ENCODE measurements at regions not wholly inside any gene's neighbourhood (a gene's known extent, or its start where the extent isn't known, plus 50 kb on each side); places are given as distances from the start of the nearest gene placed in this dataset.

DNA sequence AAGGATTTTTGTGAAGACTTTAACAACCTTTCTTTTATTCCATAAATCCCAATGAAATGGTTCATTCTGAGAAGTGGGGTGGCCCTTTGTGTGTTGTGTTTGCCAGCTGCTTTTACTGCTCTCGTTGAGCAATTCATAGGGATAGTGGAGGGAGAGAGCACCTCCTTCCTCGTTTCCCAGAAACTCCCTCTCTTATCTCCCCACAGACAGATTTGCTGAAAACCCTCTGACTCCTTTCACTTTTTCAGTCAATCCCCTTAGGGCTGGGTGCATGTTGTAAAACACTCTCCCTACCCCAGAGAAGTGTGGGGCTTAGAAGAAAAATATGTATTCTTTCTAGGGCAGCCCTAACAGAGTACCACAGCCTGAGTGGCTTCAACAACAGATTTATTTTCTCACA is 557.2 kb upstream of the RGMA start:
- no peak for DNase-seq (ENCODE audit: low read depth)

DNA sequence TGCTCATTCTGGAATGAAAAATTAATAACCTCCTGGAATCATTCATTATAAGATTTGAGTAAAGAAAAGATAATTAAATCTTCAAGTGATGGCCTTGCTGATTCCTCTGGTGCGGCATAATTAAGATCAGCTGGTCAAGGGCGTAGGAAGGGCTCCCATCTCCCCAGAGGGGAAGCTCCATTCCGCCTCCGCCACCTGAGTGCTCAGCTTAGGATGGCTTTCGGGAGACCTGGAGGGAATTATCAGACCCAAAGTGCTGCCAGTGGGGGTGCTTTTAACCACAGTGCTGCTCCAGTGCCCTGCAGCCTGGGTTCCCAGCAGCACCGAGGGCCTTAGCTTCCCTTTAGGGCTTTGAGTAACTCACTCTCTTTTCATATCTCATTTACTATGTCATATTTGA is 556.6 kb upstream of the RGMA start:
- DNase-seq (ENCODE audit: low read depth) = no peak

DNA sequence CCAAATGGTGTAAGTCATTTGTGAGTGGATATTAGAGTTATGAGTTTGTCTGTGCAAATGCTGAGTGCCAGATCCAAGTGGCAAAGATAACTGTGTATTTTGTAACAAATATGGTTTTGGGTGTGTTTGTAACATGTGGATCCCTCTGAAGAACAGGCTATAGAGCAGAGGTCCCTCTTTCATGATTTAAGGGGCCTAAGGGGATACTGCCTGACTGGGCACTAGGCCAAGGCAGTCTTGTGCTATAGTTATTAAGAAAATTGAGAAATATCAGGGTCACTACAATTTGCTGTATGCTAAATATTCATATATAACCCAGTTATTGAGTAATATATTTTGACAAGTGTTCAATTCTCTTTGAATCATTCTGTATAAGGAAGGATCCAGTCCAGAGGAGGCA is 555.6 kb upstream of the RGMA start:
- no peak for DNase-seq (ENCODE audit: low read depth)

DNA sequence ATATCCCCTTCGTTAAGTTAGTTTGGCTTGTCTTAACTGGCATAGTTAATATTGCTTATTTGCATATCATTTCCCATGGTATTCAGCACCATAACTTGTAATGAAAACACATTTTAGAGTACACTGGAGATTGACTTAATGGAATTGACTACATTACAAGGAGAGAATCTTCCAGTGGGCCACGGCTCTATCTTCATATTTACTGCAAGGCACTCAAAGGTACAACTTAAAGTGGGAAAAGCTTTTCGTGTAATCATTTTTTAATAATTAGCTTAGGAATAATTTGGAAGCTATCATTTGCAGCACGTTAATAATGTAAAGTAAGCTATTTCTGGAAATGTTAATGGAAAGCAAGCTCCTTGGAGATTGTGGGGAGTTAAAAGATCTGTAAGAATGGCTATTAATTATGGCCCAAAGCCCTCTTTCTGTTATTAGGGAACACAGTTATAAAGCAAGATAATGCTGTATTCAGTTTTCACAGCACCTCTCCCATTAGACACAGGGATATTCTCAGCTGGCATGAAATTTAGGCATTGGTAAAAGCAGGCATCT is 551.5 kb upstream of the RGMA start:
- no peak for DNase-seq (ENCODE audit: low read depth)

DNA sequence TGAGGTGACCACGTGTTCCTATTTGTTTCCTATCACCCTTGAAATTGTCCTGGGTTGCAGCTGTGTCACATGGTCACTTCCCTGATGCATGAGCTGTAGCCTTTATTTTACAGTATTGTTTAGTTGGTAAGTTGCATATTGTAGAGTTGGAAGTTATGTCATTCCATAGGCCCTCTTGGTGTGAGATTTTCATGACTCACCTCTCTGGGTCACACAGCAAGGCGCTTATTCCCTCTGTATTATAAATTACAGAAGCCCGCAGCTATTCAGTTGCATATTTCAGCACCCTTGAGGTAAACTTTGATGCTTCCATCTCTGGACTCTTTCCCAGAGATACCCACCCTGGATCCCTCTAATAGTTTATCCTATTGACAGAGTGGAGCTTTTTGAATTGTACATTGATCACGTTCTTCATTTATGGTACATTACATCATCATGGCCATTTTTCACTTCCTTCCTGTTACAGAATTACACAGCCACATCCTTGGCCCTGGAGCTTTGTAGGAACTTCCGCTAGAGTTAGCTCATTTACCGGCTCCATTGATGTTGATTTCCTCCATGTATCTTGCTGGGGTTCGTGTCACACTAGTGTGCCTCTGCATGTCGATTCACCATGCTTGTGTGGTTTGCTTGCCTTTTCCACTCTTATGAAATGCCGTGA is 543.1 kb upstream of the RGMA start:
- DNase-seq (ENCODE audit: low read depth) = no peak

DNA sequence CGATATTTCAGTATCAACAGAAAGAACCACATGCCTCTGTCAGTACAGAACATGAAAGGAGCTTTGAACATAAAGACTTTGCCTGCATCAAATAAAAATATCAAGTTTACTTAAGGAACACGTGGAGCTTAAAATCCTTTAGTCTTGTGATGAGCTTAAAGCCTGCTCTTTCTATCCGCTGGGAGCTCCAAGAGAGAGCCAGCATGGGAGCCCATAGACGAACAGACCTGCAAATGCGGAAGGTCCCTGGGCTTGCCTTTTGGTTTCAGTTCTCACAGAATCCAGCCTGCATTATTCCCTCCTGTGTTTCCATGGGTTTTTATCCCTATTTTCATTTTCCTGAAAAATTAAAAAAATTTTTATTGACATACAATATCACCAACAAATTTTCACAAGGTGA is 530.6 kb upstream of the RGMA start:
- DNase-seq (ENCODE audit: low read depth) = no peak

DNA sequence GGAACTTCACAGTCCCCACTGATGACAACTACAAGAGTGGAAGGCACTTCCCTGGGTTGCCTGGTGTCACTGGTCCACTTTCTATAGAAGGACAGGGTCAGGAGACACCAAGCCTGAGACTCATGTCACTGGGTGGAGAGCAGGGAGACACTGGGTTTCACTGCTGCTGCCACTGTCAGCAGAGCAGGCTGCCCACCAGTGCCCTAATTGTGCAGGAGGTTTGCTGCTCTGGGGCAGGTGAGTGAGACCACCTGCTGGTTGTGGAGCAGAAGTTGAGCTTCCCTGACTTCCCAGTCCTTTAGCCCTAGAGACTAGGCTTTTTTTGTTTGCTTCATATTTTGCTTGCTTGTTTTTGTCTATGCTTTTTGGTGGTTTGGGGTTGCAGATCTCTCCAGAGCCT is 528.4 kb upstream of the RGMA start:
- DNase-seq (ENCODE audit: low read depth) = no peak

DNA sequence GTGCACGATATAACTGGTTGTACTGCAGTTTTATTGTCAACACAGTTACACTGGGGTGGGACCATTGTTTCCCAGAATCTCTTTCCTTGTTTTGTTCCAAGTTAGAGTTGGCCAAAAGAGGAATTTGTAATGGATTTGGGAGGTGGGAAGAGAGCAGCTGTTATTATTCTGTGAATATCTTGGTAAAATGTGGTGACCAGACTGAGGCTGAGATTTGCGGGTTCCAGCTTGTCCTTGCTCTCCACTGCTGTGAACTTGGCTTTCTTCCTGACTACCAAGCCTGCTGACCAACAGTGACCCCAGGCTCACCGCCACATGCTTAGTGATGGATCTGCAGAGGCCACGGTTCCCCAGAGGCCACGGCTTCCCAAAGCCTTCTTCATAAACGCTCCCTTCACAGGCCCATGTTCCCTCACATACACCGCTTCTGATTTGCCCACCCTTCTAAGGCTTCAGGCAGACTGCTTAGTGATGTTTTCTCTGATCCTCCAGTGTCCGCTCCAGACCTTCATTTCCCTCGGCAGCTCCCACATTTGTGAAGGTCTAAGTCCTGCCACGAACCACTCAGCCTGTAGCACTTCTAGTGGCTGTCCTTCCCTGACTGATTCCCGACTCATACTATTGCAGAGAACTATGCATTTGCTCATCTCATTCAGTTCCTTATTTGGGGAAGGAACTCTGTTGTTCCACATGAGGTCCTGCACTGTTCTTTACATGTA is 525.5 kb upstream of the RGMA start:
- no peak for DNase-seq (ENCODE audit: low read depth)

DNA sequence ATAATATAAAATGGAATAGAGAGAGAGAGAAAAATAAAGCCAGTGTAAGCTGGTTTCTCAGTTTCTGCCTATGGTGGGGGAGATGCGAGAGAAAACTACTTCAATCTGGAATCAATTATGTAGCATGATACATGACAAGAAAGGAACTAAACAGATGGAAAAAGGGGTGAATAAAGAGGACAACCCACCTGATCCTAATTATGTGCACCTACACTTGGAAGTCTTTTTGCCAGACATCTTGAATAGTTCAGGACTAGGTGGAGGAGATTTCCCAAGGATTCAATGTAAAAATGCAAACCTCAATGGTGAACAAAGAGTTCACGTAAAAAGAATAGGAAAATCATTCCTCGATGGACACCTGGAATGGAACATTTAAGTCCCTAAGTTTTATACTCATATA is 524.4 kb upstream of the RGMA start:
- no peak for DNase-seq (ENCODE audit: low read depth)

DNA sequence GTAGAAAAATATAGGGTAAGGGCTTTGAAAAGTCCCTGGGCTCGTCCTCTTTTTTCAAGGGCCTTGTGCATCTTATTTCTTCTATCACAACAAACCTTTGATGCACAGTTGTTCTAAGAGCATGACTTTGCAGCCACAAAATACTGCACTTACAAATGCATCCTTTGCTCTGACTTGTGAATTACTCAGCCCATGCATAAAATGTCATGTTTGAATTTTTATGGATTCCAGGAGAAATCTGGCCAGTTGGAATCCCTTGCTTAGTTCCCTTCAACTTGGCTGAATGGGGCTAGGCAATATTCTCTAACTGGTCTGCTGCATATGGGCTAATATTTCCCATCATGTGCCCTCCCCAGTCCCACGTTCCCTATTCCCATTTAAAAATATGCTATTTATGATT is 523.9 kb upstream of the RGMA start:
- DNase-seq (ENCODE audit: low read depth) = no peak

DNA sequence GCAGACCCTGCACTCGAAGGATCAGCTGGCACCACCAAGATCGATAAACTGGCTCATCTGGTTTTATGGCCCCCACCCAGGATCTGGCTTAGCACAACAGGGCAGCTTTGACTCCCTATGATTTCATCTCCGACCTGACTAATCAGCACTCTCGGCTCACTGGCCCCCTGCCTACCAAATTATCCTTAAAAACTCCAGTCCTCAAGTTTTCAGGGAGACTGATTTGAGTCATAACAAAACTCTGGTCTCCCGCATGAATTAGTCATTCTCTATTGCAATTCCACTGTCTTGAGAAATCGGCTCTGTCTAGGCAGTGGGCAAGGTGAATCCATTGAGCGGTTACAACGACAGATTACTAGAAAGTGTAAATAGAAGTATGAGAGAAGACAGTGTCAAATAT is 521.9 kb upstream of the RGMA start:
- DNase-seq (ENCODE audit: low read depth) = no peak

DNA sequence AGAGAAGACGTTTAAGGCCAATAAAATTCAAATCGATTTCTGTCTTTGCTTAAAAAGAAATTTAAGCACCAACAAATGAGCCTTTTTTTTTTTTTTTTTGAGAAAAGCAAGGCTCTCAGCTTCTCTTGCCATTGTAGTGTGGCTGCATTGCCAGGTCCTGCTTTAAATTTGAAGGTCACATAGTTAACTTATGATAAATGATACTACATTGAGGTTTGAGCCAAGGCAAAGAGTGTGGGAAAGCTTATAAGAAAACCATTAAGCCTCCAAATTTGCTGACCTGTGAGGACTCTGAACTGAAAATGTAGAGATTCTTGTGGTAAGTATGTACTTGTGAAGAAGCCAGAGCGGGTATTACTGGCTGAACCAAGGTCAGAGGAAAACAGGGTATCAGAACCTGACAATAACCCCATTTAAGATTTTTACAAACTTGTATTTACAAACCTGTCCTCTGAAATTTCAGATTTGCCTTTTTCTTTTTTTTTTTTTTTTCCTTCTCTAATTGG is 519.7 kb upstream of the RGMA start:
- DNase-seq (ENCODE audit: low read depth) = no peak

DNA sequence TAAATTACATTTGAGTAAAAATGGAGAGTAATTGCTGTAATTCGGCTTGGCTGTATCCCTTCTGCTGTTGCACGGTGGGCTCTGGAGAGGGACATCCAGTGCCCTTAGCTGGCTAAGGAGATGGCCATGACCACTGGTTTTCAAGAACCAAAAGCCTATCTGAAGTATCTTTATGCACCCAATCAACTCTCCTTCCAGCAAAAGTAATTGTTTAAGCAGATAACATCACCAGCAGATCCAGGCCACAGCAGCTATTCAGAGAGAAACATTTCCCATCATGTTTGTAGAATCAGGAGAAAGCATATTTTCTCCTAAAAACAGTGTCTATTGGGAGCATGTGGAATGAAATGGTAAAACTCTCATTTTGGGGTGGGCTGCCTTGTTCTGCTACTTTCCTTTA is 514.5 kb upstream of the RGMA start:
- no peak for DNase-seq (ENCODE audit: low read depth)

DNA sequence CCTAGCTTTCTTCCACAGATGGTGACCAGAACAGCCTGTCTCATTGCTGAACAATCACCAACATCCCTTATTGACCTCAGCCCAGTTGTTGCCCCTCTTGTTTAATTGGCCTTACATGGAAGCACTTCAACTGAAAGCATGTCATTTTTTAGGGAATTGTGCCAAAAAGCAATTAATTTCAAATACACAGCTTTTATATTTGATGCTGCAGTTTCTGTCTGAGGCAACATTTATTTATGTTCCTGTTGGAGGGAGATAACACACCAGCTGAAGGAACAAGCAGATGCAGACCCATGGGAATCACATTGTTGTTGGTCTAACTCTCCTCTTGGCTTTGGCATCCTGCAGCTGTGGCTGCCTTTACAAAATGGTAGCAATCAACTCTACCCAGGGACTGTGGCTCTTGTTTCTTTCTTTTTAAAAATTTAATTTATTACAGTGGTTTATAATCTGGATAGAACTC is 498.1 kb upstream of the RGMA start:
- no peak for DNase-seq (ENCODE audit: low read depth)

DNA sequence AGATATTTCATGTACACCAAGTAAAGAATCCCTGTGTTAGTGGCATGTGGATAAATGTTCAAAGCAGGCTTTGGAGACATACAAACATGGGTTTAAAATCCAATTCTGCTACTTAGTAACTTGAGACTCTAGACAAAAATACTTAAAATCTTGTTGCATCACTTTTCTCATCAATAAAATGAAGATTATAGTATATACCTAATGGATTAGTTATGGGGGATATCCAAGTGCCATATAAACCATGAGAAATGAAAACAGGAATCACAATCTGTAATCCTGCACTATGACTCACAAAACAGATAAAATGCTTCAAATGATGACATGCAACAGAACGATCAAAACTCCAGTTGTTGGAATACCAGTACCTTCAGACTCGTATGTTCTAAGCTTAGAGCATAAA is 496.0 kb upstream of the RGMA start:
- DNase-seq (ENCODE audit: low read depth) = no peak

DNA sequence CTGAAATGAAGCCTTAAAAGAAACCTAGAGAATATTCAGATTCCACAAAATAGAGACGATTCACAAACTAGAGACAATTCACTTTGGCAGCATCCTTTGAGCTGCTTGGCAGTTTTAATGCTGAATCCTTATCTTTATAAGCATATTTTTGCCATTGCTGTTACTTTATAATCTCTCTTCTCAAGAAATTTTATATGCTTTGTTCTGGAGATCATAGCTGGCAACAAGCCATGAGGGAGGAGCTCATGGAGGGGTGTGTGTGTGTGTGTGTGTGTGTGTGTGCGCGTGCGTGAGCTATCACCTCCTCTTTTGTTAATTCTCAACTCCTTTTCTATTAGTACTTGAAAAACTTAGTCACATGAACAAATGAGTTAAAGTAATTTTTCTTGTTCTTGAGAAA is 495.0 kb upstream of the RGMA start:
- DNase-seq (ENCODE audit: low read depth) = no peak

DNA sequence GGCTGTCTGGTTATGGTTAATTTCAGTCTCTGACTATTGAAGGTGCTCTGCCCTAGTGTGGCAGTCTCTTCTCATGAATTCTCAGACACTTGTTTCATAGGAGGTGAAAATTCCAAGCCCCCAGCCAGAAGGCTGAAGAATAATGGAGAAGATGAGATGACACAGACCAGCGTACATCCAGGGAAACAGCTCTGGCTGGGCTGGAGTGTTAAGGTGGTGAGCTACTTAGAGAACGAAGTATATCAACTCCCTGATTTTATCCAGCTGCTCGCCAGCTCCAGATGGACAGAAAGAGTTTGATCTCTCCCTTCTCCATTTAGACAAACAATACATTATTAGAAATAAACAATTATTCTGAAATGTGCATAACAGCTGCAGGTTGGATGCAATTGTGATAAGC is 494.5 kb upstream of the RGMA start:
- DNase-seq (ENCODE audit: low read depth) = no peak

DNA sequence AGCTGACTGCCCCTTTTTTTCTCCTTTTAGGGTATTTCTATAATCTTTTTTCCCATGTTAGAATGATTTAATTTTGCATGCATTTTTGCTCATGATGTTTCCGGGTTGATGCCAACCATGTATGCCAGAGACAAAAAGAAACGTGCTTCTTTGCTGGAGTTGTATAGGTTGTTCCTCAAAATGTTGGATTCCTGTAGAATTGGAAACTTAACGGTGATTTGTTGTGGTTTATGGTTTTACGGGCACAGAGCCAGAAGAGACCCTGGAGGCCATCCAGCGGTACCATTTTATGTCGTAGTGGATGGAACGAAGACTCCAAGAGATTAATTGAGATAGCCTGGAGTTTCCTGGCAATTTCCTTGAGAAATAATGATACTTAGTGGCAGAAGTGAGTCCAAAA is 481.5 kb upstream of the RGMA start:
- DNase-seq (ENCODE audit: low read depth) = no peak

DNA sequence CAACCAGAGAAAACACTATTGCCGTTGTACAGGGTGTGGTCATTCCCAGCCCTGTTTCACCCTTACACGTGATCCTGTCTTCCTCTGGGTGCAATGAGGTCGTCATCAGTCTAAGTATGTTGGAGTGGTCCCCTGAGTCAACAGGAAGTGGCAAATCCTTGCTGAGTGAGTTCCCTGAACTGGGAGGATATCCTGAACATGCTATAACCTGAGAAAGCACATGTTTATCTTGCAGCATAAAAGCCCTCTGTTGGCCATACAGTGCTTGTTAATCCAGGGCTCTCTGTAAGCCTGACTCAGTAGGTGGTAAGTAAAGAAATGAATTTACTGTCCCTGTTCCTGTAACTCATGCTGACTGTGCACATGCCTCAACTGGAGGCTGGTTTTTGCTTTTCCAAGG is 477.8 kb upstream of the RGMA start:
- DNase-seq (ENCODE audit: low read depth) = no peak

DNA sequence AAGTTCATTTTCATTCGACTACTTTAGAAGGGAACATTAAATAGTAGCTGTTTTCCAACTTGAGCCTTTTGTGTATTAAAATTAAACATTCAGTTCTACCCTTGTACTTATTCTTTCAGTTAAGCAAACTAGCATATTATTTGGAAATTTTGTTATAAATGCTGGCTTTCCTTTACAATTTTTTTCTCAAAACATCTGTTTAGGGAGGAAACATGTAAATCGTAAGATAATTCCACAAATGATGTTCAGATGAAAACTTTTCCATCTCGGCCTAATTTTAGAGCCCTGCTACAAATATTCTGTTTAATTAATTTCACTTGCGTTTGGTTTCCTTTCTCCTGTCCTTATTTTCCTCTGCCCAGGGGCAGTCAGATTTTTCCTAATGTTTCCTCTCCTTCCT is 476.2 kb upstream of the RGMA start:
- no peak for DNase-seq (ENCODE audit: low read depth)

DNA sequence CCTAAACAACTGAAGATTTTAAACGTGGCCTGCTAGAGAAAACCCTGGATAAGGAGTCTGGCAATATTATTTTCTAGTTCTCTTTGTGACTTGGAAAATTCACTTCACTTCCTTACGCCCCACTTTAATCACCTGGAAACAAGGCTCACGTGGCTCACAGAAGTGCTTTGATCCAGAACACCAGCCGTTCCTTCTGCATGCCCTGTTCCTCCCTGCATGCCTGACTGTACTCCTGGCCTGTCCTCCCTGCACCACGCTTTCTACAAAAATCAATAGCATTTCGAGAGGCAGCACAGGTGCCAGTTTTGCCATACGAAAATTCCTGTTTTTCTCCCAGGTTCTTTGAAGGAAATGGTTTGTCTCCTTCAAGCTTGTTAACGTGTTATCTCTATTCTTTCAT is 474.2 kb upstream of the RGMA start:
- no peak for DNase-seq (ENCODE audit: low read depth)

DNA sequence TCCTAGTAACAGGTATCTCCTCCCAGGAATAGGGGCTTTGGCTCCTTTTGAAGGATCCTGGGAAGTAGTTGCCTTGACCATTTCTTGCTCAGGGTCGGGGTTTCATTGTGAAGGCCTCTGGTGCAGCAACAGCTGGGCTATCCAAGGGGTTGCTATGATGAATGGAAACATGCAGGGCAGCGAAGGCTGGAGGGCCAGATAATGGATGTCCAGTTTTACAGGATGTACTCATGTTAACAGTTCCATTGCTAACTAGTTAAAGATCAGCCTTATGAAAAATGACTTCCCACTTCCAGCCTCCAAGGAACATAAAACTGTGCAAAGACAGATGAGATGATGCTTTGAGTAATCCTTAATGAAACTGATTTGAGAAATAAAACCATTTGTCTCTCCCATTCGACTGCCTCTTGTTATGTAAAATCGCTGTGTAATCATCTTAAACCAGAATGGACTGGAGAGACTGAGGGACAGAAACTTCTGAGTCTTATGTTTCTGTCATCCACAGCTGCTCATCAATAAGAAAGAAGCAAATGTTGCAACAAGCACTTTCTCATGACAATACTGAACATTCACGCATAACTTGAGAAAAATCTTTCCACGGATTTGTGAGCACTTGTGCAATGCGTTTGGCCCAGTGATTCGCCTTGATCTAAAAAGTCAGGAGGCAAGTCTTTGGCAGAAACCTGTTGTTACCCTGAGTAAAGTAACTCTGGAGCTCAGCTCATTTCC is 473.5 kb upstream of the RGMA start:
- no peak for DNase-seq (ENCODE audit: low read depth)

DNA sequence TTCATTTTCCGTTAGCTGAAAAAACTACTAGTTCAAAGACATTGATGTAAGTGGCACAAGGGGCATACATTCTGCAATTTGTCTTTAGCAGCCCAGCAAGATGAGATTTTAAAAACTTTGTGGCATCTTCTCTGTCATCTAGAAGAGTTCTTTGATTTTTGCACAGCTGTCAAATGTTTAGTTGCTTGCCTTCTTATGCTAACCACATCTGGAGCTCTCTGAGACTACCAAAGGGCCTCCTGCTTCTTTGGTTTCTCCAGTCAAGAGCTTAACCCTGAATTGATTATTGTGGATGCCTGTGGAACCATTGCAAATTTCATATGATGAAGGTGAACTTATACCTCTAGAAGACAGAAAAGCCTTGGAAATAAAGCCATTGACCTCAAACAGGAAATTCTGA is 468.7 kb upstream of the RGMA start:
- no peak for DNase-seq (ENCODE audit: low read depth)
